Lower lobe of right lung (tissue), 2 donors: ENCODE measurements at regions not wholly inside any gene's neighbourhood (a gene's known extent, or its start where the extent isn't known, plus 50 kb on each side); places are given as distances from the start of the nearest gene placed in this dataset.

ENCODE experiments used
- ATAC-seq, 2 donors: fragments of 200-7000 bp; cut with Tn5 transposase; one replicate each; pipeline ENCODE4 v1.9.1; 2020 to 2022; ENCODE audit warnings: mild to moderate bottlenecking in 2 of 2, moderate library complexity in 2 of 2
- DNase-seq: peaks from one replicate; pipeline ENCODE4 v3.0.0-alpha.2; 2020
- H3K27ac ChIP-seq: fragments of 200-600 bp; one replicate; pipeline ENCODE4 v1.8.0; 2022
- H3K27me3 ChIP-seq: fragments of 200-600 bp; one replicate; pipeline ENCODE4 v1.8.0; 2022; ENCODE audit warnings: low read depth
- H3K36me3 ChIP-seq: fragments of 200-600 bp; one replicate; pipeline ENCODE4 v1.8.0; 2022; ENCODE audit warnings: mild to moderate bottlenecking
- H3K4me1 ChIP-seq: fragments of 200-600 bp; one replicate; pipeline ENCODE4 v1.8.0; 2022
- H3K4me3 ChIP-seq: fragments of 200-600 bp; one replicate; pipeline ENCODE4 v1.8.0; 2022; ENCODE audit warnings: mild to moderate bottlenecking
- H3K9me3 ChIP-seq: fragments of 200-600 bp; one replicate; pipeline ENCODE4 v1.8.0; 2022
- intact Hi-C: fragments of 100-400 bp; cut with DNase I; formaldehyde crosslinking; loops from one replicate; pipeline ENCODE4 v1.11.0; 2022
- TF ChIP-seq, protein P1 (sequence below): fragments of 200-600 bp; IDR thresholded peaks from one replicate; pipeline ENCODE4 v1.8.0; 2022; ENCODE audit warnings: antibody characterized with exemption, mild to moderate bottlenecking
- donor health status: DM: no; HTN: yes; CAD: no; lungs with severe emphysema.

DNA sequence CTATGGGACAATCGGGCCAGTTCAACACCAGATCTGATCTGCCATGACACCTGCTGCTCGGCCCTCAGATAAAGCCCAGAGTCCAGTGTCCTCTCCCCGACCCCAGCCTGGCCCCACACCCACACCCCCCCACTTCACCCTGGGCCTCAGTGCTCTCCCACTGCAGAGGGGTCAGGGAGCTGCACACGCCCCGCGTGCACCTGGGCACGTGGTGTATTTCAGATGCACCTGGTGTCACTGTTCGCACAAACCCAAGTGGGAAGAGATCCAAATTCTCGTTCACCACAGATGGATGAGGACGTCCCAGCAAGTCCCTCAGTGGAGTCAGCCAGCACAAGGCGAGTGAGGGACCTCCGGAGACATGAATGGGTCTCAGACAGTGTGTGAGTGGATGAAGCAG is 161.3 kb downstream of the RTP5 start:
- peak in 1 of 2 donors; percentile 32 for ATAC-seq
- Histone ChIP-seq H3K4me1 (no peaks in the 10 kb centered on the region), H3K9me3 (no peaks in the 10 kb centered on the region), H3K36me3 (no peaks in the 10 kb centered on the region), H3K27me3 (peaks cover 20% of the 10 kb centered on the region), H3K27ac (no peak overlapping the region), H3K4me3 (no peak overlapping the region)
- TF ChIP-seq, protein P1, sequence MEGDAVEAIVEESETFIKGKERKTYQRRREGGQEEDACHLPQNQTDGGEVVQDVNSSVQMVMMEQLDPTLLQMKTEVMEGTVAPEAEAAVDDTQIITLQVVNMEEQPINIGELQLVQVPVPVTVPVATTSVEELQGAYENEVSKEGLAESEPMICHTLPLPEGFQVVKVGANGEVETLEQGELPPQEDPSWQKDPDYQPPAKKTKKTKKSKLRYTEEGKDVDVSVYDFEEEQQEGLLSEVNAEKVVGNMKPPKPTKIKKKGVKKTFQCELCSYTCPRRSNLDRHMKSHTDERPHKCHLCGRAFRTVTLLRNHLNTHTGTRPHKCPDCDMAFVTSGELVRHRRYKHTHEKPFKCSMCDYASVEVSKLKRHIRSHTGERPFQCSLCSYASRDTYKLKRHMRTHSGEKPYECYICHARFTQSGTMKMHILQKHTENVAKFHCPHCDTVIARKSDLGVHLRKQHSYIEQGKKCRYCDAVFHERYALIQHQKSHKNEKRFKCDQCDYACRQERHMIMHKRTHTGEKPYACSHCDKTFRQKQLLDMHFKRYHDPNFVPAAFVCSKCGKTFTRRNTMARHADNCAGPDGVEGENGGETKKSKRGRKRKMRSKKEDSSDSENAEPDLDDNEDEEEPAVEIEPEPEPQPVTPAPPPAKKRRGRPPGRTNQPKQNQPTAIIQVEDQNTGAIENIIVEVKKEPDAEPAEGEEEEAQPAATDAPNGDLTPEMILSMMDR: no peak
- intact Hi-C loops: no loop called here
- DNase-seq: no peak

DNA sequence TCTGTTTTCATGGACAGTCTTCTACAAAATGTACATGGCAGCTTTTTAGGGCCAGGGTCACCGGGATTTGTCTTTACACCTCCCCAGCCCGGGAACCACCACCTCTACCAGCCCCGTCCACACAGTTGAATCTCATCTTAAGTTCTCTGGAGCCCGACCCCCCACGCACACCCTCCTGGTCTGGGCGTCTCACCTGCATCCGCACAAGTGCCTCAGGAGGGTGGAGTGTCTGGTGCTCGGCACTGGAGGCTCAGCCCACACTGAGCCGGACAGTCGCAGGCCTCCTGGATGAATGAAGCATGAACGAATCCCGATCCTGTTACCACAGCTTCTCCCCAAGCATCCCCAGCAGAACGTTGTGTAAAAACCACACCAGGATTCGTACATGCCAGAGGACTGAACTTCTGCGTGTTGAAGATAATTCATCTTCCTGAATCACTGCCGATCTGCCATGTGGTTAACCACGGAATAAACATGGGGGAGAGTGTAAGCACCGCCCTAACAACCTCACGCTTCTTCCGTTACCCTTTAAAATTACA is 162.0 kb downstream of the RTP5 start:
- no peak for DNase-seq
- Histone ChIP-seq H3K4me3 (no peak overlapping the region), H3K27ac (no peak overlapping the region), H3K36me3 (no peaks in the 10 kb centered on the region), H3K9me3 (no peaks in the 10 kb centered on the region), H3K4me1 (no peaks in the 10 kb centered on the region), H3K27me3 (peaks cover 20% of the 10 kb centered on the region)
- intact Hi-C loops: no loop called here
- TF ChIP-seq, protein P1: no peak
- ATAC-seq: peak in 1 of 2 donors; percentile 19

DNA sequence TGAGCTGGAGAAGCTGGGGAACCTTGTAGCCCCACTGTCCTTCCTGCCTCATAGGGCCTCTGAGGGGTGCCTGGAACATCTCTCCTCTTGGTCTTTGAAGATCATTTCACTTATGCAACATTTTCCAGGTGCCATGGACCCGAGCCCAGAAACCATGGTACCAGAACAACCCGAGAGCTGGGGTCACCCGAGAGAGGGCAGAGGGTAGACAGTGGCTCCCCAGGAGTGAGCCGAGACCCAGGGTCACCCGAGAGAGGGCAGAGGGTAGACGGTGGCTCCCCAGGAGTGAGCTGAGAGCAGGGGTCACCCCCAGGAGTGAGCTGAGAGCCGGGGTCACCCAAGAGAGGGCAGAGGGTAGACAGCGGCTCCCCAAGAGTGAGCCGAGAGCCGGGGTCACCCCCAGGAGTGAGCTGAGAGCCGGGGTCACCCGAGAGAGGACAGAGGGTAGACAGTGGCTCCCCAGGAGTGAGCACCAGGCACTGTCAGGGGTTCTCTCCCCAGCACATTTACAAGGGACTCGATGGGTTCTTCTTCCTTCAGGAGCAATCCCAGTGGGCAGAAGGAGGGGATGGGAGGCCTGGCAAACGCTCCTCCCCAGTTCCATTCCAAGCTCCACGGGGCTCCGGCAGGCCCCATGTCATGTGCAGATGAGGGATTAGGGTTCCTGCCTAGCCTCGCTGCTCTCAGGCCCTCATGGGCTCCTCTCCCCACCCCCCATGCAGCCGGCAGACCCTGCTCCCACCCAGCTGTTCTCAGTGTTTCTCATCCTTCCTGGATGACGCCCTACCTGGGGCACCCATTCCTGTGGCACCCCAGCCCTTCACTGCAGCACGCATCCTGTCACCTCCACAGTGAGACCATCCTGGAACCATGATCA is 163.5 kb downstream of the RTP5 start:
- Histone ChIP-seq H3K9me3 (no peaks in the 10 kb centered on the region), H3K27me3 (peaks cover 12% of the 10 kb centered on the region), H3K36me3 (no peaks in the 10 kb centered on the region), H3K27ac (no peak overlapping the region), H3K4me3 (no peak overlapping the region), H3K4me1 (no peaks in the 10 kb centered on the region)
- ATAC-seq: peak in 1 of 2 donors; percentile 11
- TF ChIP-seq, protein P1: no peak
- intact Hi-C loops: no loop called here
- DNase-seq: no peak

DNA sequence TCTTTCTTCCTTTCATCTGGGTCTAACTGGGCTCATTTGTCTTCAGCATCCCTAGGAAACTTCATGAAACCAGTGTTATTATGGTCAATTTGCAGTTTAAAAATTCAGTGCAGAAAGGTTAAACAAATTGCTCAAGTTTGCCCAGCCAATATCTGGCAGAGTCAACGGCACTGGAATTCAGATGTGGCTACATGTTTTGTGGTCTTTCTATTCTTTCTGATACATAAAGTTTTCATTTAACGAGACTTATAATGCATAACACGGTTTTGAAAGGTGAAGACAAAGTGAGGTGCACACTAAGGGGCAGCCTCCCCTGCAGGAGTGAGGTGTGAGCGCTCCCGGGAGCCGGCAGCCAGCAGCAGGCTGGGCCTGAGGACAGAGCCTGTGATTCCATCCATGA is 164.6 kb downstream of the RTP5 start:
- intact Hi-C loops: no loop called here
- Histone ChIP-seq H3K27me3 (peaks cover 12% of the 10 kb centered on the region), H3K36me3 (no peaks in the 10 kb centered on the region), H3K9me3 (no peaks in the 10 kb centered on the region), H3K4me1 (no peaks in the 10 kb centered on the region), H3K27ac (no peak overlapping the region), H3K4me3 (no peak overlapping the region)
- no peak for ATAC-seq
- TF ChIP-seq, protein P1: no peak
- no peak for DNase-seq

DNA sequence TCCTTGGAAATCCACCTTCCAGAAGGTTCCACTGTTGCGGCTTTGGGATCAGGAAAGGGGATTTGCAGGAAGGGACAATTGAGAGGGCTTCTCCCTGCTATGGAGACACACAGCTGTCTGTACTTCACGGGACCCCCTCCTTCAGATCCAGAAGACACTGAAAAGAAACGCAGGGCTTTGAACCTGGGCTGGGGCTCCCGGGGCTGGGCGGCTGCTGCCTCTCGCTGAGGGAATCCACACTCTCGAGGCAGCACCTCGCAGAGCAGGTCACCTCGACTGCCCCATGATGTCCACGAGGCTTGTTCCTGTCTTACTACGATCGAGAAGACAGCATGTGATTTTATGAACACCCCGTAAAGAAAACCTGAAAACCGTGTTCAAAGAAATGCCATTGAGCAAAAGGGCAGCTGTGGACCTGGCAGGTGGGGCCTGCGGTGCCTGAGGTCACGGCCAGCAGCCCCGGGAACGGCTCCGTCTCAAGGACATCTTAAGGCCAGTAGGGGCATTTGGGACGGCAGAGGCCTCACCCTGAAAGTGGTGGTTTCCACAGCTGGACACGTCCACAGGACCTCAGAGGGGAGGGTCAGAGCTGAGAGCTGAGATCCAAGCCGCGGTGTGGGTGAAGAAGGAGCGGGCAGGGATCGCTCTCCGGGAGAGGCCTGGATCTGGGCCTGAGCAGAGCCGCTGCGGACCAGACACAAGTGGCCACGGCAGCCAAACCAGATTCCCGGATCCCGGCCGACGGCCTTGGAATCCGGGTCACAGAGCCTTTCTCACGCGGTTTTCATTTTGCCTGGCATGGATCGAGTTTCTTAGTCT is 165.7 kb downstream of the RTP5 start:
- Histone ChIP-seq H3K36me3 (no peaks in the 10 kb centered on the region), H3K4me1 (no peaks in the 10 kb centered on the region), H3K27ac (no peak overlapping the region), H3K4me3 (no peak overlapping the region), H3K27me3 (peaks cover 18% of the 10 kb centered on the region), H3K9me3 (no peaks in the 10 kb centered on the region)
- TF ChIP-seq, protein P1: no peak
- intact Hi-C loops: no loop called here
- no peak for DNase-seq
- ATAC-seq: no peak
